H1 (cell line): ENCODE measurements at regions not wholly inside any gene's neighbourhood (a gene's known extent, or its start where the extent isn't known, plus 50 kb on each side); places are given as distances from the start of the nearest gene placed in this dataset.

ENCODE experiments used
- BCL11A ChIP-seq, 2 experiments: IDR thresholded peaks; one replicate each; pipeline ENCODE4 v1.6.1; 2011; ENCODE audit warnings: low read depth in 2 of 2, low read length in 2 of 2, mild to moderate bottlenecking in 2 of 2
- CHD7 ChIP-seq: fragments of 300-600 bp; sonication (generic); IDR thresholded peaks from 2 replicates; pipeline ENCODE4 v1.7.1; 2012; ENCODE audit warnings: low read length, moderate library complexity, mild to moderate bottlenecking, inconsistent platforms; ENCODE audit not compliant: insufficient replicate concordance
- CTBP2 ChIP-seq: IDR thresholded peaks from 2 replicates; pipeline ENCODE4 v1.7.0; 2011; ENCODE audit warnings: borderline replicate concordance, mild to moderate bottlenecking, moderate library complexity, mixed read lengths, low read length; ENCODE audit not compliant: insufficient read depth, insufficient read length
- GABPA ChIP-seq: IDR thresholded peaks from 2 replicates; pipeline ENCODE4 v1.6.1; 2011; ENCODE audit warnings: mild to moderate bottlenecking, low read length, moderate library complexity, borderline replicate concordance; ENCODE audit not compliant: insufficient read depth
- MAX ChIP-seq: IDR thresholded peaks from 2 replicates; pipeline ENCODE4 v1.6.1; 2012; ENCODE audit warnings: inconsistent platforms
- NRF1 ChIP-seq: IDR thresholded peaks from 2 replicates; pipeline ENCODE4 v1.6.1; 2011; ENCODE audit warnings: mild to moderate bottlenecking, low read depth, low read length, improper control_type of control experiment
- RNF2 ChIP-seq: fragments of 200-900, 300-1000 bp; sonication (generic); IDR thresholded peaks from 2 replicates; pipeline ENCODE4 v1.7.1; 2016; ENCODE audit warnings: borderline replicate concordance, low read depth, mild to moderate bottlenecking, antibody characterized with exemption, low read length; ENCODE audit not compliant: poor library complexity, severe bottlenecking; ENCODE audit errors: missing control alignments
- SAP30 ChIP-seq: fragments of 300-600 bp; sonication (generic); IDR thresholded peaks from 2 replicates; pipeline ENCODE4 v1.7.1; 2012; ENCODE audit warnings: low read length, moderate library complexity, mild to moderate bottlenecking, inconsistent platforms; ENCODE audit not compliant: insufficient read depth, insufficient replicate concordance
- SIN3A ChIP-seq, 2 experiments: IDR thresholded peaks in 1 of 2; conservative IDR thresholded peaks in 1 of 2; 2 replicates each; pipeline ENCODE4 v1.6.1; 2011 to 2012; ENCODE audit warnings: low read length in 2 of 2, improper control_type of control experiment in 1 of 2, low read depth in 1 of 2, mild to moderate bottlenecking in 1 of 2
- TAF1 ChIP-seq: IDR thresholded peaks from 2 replicates; pipeline ENCODE4 v1.6.1; 2011; ENCODE audit warnings: mild to moderate bottlenecking, low read depth, low read length
- TBP ChIP-seq: IDR thresholded peaks from 2 replicates; pipeline ENCODE4 v1.6.1; 2011; ENCODE audit warnings: low read depth, low read length, improper control_type of control experiment

- no peak for TF ChIP-seq CHD7
- no peak for TF ChIP-seq BCL11A (IDR thresholded peaks at IDR 0.05; ENCODE audit: low read depth in 2 of 2, low read length in 2 of 2)
- TF ChIP-seq SAP30: no peak
- no peak for TF ChIP-seq MAX
- no peak for TF ChIP-seq SIN3A (conservative IDR thresholded peaks at IDR 0.05 in 1 of 2, IDR thresholded peaks at IDR 0.05 in 1 of 2; ENCODE audit: low read depth in 1 of 2, low read length in 2 of 2)
- no peak for TF ChIP-seq CTBP2
- TF ChIP-seq NRF1: no peak
- TF ChIP-seq TBP: no peak
- no peak for TF ChIP-seq RNF2
- no peak for TF ChIP-seq GABPA
- no peak for TF ChIP-seq TAF1
Observed at GRCh38 chrY:15560840-15561239, 1036.5 kb downstream of the NLGN4Y start (continued).
